GM23338 (cell line): ENCODE measurements at regions not wholly inside any gene's neighbourhood (a gene's known extent, or its start where the extent isn't known, plus 50 kb on each side); places are given as distances from the start of the nearest gene placed in this dataset.

Source experiments
- CREB1 ChIP-seq: fragments of 250-450 bp; sonication (Bioruptor Pico); IDR thresholded peaks from 2 replicates; pipeline ENCODE4 v1.5.0; 2020; ENCODE audit warnings: low read depth, mild to moderate bottlenecking, moderate library complexity
- CTCF ChIP-seq, 2 experiments: fragments of 200-600 bp in 1 of 2; sonication (generic) in 1 of 2; conservative IDR thresholded peaks; 2 replicates each; pipeline versions ENCODE4 v1.5.1 to v1.6.1; 2016 to 2017; ENCODE audit warnings: antibody characterized with exemption in 2 of 2, low read depth in 2 of 2, mild to moderate bottlenecking in 2 of 2, moderate library complexity in 1 of 2
- EZH2 ChIP-seq: fragments of 200-600 bp; sonication (generic); IDR thresholded peaks from one replicate; pipeline ENCODE4 v1.8.0; 2017; ENCODE audit warnings: antibody characterized with exemption, mild to moderate bottlenecking, low read depth; ENCODE audit not compliant: unreplicated experiment
- EZH2phosphoT487 ChIP-seq: fragments of 200-600 bp; sonication (generic); IDR thresholded peaks from one replicate; pipeline ENCODE4 v1.8.1; 2018; ENCODE audit warnings: antibody characterized with exemption; ENCODE audit not compliant: unreplicated experiment
- JUNB ChIP-seq: IDR thresholded peaks from one replicate; pipeline ENCODE4 v1.6.1; 2016; ENCODE audit warnings: antibody characterized with exemption; ENCODE audit not compliant: unreplicated experiment
- POLR2AphosphoS5 ChIP-seq: IDR thresholded peaks from 2 replicates; pipeline ENCODE4 v1.6.1; 2016; ENCODE audit warnings: antibody characterized with exemption, low read depth
- ZNF331 ChIP-seq: fragments of 250-450 bp; sonication (Bioruptor Pico); IDR thresholded peaks from 2 replicates; pipeline ENCODE4 v1.5.0; 2020; ENCODE audit warnings: low read depth, mild to moderate bottlenecking, moderate library complexity
- ZNF462 ChIP-seq: fragments of 250-450 bp; sonication (Bioruptor Pico); IDR thresholded peaks from 2 replicates; pipeline ENCODE4 v1.5.0; 2020; ENCODE audit warnings: mild to moderate bottlenecking, moderate library complexity
- TF ChIP-seq, protein P1 (sequence below): IDR thresholded peaks from 2 replicates; pipeline ENCODE4 v1.6.1; 2016; ENCODE audit warnings: antibody characterized with exemption

GRCh38 chr2:106030287-106031268 lies 163.5 kb downstream of the UXS1 start:
- no peak for TF ChIP-seq CTCF (conservative IDR thresholded peaks at IDR 0.05; ENCODE audit: low read depth in 2 of 2)
- TF ChIP-seq EZH2, result no peak
- TF ChIP-seq CREB1 (CRISPR knock-in tag), result no peak
- TF ChIP-seq, protein P1, sequence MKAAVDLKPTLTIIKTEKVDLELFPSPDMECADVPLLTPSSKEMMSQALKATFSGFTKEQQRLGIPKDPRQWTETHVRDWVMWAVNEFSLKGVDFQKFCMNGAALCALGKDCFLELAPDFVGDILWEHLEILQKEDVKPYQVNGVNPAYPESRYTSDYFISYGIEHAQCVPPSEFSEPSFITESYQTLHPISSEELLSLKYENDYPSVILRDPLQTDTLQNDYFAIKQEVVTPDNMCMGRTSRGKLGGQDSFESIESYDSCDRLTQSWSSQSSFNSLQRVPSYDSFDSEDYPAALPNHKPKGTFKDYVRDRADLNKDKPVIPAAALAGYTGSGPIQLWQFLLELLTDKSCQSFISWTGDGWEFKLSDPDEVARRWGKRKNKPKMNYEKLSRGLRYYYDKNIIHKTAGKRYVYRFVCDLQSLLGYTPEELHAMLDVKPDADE, result no peak
- no peak for TF ChIP-seq POLR2AphosphoS5
- no peak for TF ChIP-seq EZH2phosphoT487
- no peak for TF ChIP-seq ZNF331 (CRISPR knock-in tag)
- TF ChIP-seq JUNB, result no peak
- no peak for TF ChIP-seq ZNF462 (CRISPR knock-in tag)
